GM18951 (cell line): ENCODE measurements at regions not wholly inside any gene's neighbourhood (a gene's known extent, or its start where the extent isn't known, plus 50 kb on each side); places are given as distances from the start of the nearest gene placed in this dataset.

Experiments used
- POLR2A ChIP-seq: IDR thresholded peaks from 4 replicates; pipeline ENCODE4 v1.6.1; 2011; ENCODE audit warnings: mild to moderate bottlenecking; ENCODE audit not compliant: insufficient read length, insufficient read depth; ENCODE audit errors: extremely low read depth
- in situ Hi-C: fragments of 300-500 bp; cut with MboI; formaldehyde crosslinking; loops from one replicate; pipeline ENCODE4 v1.12.0; 2022; ENCODE audit warnings: low sequenced_read_pairs, mixed read lengths, inconsistent platforms; ENCODE audit not compliant: unreplicated experiment

DNA sequence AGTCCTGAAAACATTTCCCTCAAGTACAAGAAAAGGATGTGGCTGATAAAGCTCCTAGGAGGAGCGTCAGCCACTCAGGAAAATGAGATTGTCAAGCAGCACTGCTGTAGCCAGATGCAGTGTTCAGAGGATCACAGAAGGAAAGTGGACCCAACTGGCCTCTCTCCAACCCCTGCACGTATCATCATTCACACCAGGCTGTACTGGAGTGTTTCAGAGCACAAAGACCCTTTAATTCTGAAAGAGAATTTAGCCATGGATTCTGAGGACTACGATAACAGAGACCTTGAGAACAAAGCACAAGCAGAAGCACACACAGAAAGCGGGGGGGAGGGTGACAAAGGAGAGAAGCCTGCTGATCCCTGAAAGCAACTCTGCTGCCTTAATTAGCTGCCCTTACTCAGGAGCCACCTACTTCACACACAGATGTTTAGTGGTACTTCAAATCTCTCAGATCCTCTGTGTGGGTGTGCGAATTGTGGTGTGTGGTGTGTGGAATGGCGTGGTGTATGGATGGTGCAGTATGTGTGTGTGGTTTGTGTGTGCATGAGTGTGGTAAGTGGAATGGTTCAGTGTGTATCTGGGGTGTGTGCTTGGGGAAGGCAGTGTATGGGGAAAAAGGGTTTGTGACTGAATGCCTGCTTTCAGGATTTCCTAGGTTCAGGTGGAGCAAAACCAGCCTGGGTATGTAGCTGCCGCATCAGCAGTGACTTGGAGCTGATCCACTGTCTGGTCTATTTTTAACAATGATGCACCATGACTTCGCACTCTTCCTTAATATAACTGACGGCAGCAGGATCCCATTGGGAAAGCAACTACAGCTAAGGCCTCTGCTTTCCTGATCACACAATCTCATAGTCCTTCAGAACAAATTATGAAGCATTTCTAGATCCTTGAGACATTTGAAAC, 192.5 kb downstream of the RSL24D1 start:
- in situ Hi-C loops = no loop called here
- no peak for TF ChIP-seq POLR2A

DNA sequence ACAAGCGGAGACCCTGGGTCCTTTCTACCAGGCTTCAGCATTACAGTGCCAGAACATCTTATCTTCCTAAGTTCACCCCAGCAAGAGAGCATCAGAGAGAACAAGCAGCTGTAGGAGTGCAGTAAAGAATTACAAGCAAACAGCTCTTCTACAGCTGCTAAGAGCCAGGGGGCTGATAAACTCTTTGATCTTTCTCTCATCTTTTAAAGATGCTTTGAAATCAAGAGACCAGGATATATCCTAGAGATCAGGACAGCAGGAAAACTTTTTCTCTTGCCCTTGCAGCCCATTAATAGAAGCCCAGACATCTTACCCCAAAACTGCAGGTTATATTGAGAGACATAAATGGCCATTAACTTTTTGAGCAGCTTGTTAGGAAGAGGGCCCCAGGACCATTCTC, 198.1 kb downstream of the RSL24D1 start:
- TF ChIP-seq POLR2A = no peak
- in situ Hi-C loops = no loop called here

- in situ Hi-C loops = no loop called here
- TF ChIP-seq POLR2A = no peak
Measured at GRCh38 chr15:54990793-54991192, 205.9 kb downstream of the RSL24D1 start.

DNA sequence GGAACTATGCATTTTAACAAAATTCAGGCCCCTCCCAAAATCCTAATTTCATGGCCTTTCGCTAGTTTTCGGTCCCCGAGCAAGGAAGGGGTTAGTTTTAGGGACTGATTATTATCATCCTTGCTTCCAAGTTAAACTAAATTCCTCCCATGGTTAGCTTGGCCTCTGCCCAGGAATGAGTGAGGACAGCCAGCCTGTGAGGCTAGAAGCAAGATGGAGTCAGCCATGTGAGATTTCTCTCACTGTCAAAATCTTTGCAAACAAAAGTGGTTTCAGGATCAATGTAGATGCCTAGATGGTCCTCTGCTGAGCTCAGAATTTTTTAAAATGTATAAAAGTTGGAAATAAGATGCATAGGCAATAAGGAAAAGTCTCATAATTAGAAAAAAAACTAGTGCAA, 208.9 kb downstream of the RSL24D1 start:
- TF ChIP-seq POLR2A = no peak
- in situ Hi-C loops = no loop called here

DNA sequence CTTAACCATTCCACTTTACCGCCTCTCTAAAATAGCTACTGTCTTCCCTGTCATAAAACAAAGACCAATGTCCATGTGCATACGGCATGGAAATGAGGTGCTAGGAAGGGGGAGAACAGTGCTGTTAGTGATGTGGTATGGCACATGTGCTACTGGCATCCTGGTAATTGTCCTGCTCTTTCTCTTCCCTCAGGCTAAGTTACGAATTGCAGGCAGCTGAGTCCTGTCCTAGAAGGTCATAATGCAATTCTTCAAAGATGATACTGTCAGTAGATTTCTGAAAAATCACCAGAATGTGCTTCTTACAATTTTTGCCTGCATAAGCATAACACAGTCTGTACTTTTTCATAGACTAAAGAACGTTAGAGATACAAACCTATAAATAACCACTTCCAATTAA, 216.8 kb downstream of the RSL24D1 start:
- TF ChIP-seq POLR2A = no peak
- in situ Hi-C loops = no loop called here

DNA sequence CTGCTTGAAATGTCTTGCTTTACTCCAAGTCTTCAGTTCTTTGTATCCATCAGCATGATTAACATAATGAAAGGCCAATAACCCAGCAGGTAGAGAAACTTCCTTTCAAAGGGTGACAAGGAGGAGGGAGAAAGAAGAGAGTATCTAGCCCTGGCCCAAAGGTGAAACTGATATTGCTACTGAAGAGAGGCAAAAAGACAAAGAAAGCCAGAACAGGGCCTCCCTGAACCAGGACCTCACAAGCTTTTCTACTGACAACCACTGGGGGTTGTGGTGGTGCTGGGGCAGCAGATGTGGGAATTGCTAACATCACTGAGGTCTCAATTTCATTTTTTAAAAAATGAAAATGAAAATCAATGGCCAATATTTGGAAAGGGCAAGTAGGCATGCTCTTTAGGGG, 234.1 kb downstream of the RSL24D1 start:
- no peak for TF ChIP-seq POLR2A
- in situ Hi-C loops = no loop called here

DNA sequence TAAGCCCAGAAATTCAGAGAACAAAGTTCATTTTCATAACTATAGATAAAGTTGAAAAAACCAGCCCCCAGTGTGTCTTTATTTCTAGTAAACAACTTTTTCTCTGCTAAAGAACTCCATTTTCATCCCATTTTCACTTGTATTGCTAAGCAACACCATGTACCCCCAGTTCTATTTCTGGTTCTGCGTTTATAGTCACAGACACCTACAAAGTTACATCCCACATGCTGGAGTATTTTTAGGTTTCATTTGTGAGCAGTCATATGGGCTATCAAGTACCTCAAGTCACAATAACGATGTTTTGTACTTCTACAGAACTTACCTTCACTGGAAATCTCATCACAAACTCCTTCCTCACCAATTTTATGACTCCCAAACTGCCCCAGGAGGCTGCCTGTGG, 236.5 kb downstream of the RSL24D1 start:
- in situ Hi-C loops = no loop called here
- TF ChIP-seq POLR2A = no peak

DNA sequence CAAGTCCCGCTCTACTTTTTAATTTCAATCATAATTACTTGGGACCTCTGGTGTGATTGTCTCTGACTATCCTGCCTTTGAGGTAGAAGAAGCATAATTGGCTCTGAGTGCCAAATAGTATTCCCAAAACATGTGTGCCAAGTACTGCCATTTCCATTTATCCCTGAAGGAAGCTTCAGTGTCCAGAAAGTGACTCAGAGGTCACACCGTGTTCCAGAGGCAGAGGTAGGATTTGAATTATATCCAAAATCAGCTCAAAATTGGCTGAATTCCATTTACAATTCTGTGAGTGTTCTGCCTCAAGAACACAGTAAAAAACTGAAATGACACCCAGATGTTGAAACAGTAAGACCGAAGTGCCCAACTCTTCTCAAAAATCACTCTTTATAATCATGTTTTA, 255.3 kb downstream of the RSL24D1 start:
- in situ Hi-C loops = no loop called here
- no peak for TF ChIP-seq POLR2A

DNA sequence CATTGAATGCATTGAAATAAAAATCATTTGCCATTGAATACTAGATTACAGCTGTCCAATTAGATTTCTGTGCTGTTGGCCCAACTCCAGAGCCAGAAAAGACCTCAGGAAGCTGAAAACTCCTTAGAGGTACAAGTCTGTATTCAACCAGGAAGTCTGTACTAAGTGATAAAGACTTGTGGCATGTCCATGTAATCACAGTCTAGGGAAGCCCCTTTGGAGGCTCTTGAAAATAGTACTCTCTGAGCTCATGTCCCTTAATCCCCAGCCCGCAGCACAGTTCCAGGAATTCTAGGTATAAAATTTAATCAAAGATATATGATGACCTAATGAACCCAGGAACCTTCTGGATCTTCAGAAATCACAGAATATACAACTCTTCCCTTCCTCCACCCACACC, 279.4 kb downstream of the RSL24D1 start:
- no peak for TF ChIP-seq POLR2A
- in situ Hi-C loops = no loop called here

DNA sequence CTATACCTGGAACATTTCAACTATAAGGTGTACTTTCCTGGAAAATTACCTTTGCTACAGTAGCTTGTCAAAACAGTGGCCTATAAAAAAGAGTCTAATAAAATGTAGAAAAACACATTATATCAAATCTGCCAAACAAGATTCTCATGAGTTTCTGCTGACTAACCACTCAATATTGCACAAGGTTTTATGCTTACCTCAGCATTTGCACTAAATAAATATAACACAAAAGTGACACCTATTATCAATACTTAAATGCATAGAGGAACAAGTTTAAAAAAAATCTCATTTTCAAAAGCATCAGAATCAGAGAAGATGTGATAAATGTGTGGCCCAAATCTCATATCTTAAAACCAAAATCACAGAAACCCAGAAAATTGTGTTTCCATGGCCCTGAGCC, 281.4 kb downstream of the RSL24D1 start:
- in situ Hi-C loops = no loop called here
- TF ChIP-seq POLR2A = no peak

DNA sequence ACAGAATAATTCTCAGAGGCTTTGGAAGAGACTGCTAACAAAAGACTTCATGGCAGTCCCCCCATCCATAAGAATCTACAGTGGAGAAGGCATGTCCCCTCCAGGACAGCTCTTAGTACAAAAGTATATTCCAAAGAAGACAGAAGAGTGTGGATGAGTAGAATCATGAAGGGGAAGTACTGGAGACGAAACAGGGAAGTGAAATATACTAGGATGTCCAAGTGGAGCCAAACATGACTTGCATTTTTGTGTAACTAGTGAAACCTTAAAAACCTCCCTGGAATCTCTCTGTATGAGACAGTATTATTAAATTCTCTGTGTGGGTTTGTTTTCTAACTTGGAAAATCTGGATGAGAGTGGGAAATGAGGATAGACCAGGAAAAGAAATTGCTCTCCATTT, 312.4 kb downstream of the RSL24D1 start:
- no peak for TF ChIP-seq POLR2A
- in situ Hi-C loops = no loop called here

GRCh38 chr15:54859982-54860381, 336.8 kb downstream of the RSL24D1 start:
- TF ChIP-seq POLR2A = no peak
- in situ Hi-C loops = no loop called here

- in situ Hi-C loops = no loop called here
- TF ChIP-seq POLR2A = no peak
Measured at GRCh38 chr15:54854667-54855066, 342.1 kb downstream of the RSL24D1 start.

DNA sequence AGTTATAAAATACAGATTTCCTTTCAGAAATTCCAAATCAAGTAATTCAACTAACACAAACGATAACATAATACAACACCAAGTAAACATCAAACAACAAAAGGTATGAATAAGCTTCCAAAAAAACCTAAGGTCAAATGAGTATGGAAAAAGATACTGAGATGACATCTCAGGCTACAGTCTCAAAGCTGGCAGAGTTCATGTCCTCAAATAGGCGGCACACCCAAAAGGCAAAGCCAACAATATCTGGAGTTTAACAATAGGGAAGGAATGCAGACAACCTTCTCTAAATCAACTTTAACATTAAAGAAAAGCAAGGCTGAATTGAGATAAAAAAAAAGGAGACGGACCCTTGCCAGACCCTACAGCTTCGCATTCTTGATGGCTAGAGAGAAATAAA, 346.6 kb downstream of the RSL24D1 start:
- TF ChIP-seq POLR2A = no peak
- in situ Hi-C loops = no loop called here
